H1 (cell line): ENCODE measurements at regions not wholly inside any gene's neighbourhood (a gene's known extent, or its start where the extent isn't known, plus 50 kb on each side); places are given as distances from the start of the nearest gene placed in this dataset.

Experiments used
- CTCF ChIA-PET: fragments of 300-600 bp; sonication (Branson Sonifier 250); formaldehyde crosslinking; loops from one replicate; lab custom pipeline; 2021; ENCODE audit not compliant: partially characterized antibody; lab: Charles Lee
- POLR2A ChIA-PET: fragments of 300-600 bp; sonication (Branson Sonifier 250); formaldehyde crosslinking; loops from one replicate; lab custom pipeline; 2021; ENCODE audit warnings: inconsistent platforms; ENCODE audit not compliant: partially characterized antibody; lab: Charles Lee
- DNase-seq, 2 experiments: peaks; one replicate each; pipeline versions ENCODE4 v3.0.0 to v3.0.0-alpha.2; 2010 to 2022; ENCODE audit warnings: low spot score in 2 of 2, low read depth in 1 of 2, mixed read lengths in 1 of 2
- FAIRE-seq: peaks from 2 replicates; lab custom pipeline; 2011; peaks lifted over from hg19 to GRCh38; lab: Jason Lieb, UNC
- H2AFZ ChIP-seq: 2 replicates; pipeline ENCODE4 v1.8.1; 2012; ENCODE audit warnings: low read length, inconsistent platforms
- H2AK5ac ChIP-seq: 2 replicates; pipeline ENCODE4 v1.6.1; 2013; ENCODE audit warnings: low read depth, low read length
- H2BK120ac ChIP-seq: replicated peaks from 2 replicates; pipeline ENCODE3; 2013; ENCODE audit warnings: low read depth, low read length, inconsistent platforms
- H2BK12ac ChIP-seq: 2 replicates; pipeline ENCODE4 v1.6.1; 2013; ENCODE audit warnings: low read depth, low read length
- H2BK15ac ChIP-seq: 2 replicates; pipeline ENCODE4 v1.6.1; 2013; ENCODE audit warnings: low read length
- H2BK20ac ChIP-seq: 2 replicates; pipeline ENCODE4 v1.6.1; 2013; ENCODE audit warnings: low read length
- H2BK5ac ChIP-seq: 2 replicates; pipeline ENCODE4 v1.6.1; 2013; ENCODE audit warnings: low read depth, low read length
- H3K14ac ChIP-seq: 2 replicates; pipeline ENCODE4 v1.6.1; 2013; ENCODE audit warnings: inconsistent platforms; ENCODE audit not compliant: insufficient read length
- H3K18ac ChIP-seq: 2 replicates; pipeline ENCODE4 v1.6.1; 2013; ENCODE audit warnings: low read length; ENCODE audit errors: extremely low read depth
- H3K23ac ChIP-seq: 2 replicates; pipeline ENCODE4 v1.6.1; 2013; ENCODE audit warnings: inconsistent platforms; ENCODE audit not compliant: insufficient read length
- H3K23me2 ChIP-seq: 2 replicates; pipeline ENCODE4 v1.6.1; 2013; ENCODE audit warnings: low read depth, low read length
- H3K27ac ChIP-seq: 2 replicates; pipeline ENCODE4 v1.6.1; 2011; ENCODE audit warnings: low read depth, low read length, inconsistent platforms
- H3K27me3 ChIP-seq, 4 experiments: replicated peaks in 1 of 4; 1 replicate in 1 of 4; 2 replicates in 3 of 4; pipeline versions ENCODE4 v1.6.1 to v1.8.1; 2011 to 2013; ENCODE audit warnings: low read length in 3 of 4, mild to moderate bottlenecking in 3 of 4, inconsistent platforms in 2 of 4, mixed read lengths in 2 of 4, moderate library complexity in 1 of 4; ENCODE audit not compliant: control insufficient read depth in 3 of 4, insufficient read depth in 3 of 4; ENCODE audit errors: extremely low read depth in 1 of 4
- H3K36me3 ChIP-seq, 4 experiments: 2 replicates each; pipeline versions ENCODE4 v1.6.1 to v1.8.1; 2011 to 2013; ENCODE audit warnings: mild to moderate bottlenecking in 4 of 4, low read length in 3 of 4, moderate library complexity in 2 of 4, control low read depth in 1 of 4, inconsistent platforms in 1 of 4; ENCODE audit not compliant: insufficient read depth in 4 of 4, control insufficient read depth in 2 of 4
- H3K4ac ChIP-seq: replicated peaks from 2 replicates; pipeline ENCODE3; 2013; ENCODE audit warnings: low read length, low read depth, mixed read lengths, inconsistent platforms; ENCODE audit not compliant: insufficient read length
- H3K4me1 ChIP-seq, 4 experiments: replicated peaks in 1 of 4; 1 replicate in 1 of 4; 2 replicates in 3 of 4; pipeline versions ENCODE4 v1.6.1 to v1.8.1; 2011 to 2013; ENCODE audit warnings: low read length in 3 of 4, inconsistent platforms in 2 of 4, mixed read lengths in 1 of 4; ENCODE audit not compliant: insufficient read depth in 4 of 4, control insufficient read depth in 3 of 4
- H3K4me2 ChIP-seq, 2 experiments: 2 replicates each; pipeline versions ENCODE4 v1.6.1 to v1.8.1; 2011 to 2013; ENCODE audit warnings: low read depth in 2 of 2, low read length in 2 of 2, control low read depth in 1 of 2, inconsistent platforms in 1 of 2, mild to moderate bottlenecking in 1 of 2; ENCODE audit not compliant: insufficient read depth in 1 of 2
- H3K4me3 ChIP-seq, 4 experiments: fragments of 200-600, 300-600 bp in 1 of 4; sonication (generic), shearing (Covaris generic), sonication (Bioruptor Twin) in 1 of 4; 2 replicates each; pipeline versions ENCODE4 v1.5.1 to v1.8.1; 2011 to 2016; ENCODE audit warnings: low read length in 4 of 4, low read depth in 3 of 4, control low read depth in 2 of 4, inconsistent platforms in 2 of 4, mild to moderate bottlenecking in 2 of 4, mixed read lengths in 1 of 4, moderate library complexity in 1 of 4; ENCODE audit not compliant: insufficient read depth in 2 of 4; ENCODE audit errors: extremely low read depth in 1 of 4
- H3K56ac ChIP-seq: replicated peaks from 2 replicates; pipeline ENCODE3; 2013; ENCODE audit warnings: low read depth, mild to moderate bottlenecking, mixed read lengths, low read length, inconsistent platforms; ENCODE audit not compliant: insufficient read length
- H3K79me1 ChIP-seq: 2 replicates; pipeline ENCODE4 v1.6.1; 2013; ENCODE audit warnings: low read depth, low read length, control low read depth
- H3K79me2 ChIP-seq, 2 experiments: 2 replicates each; pipeline versions ENCODE4 v1.6.1 to v1.8.1; 2012 to 2013; ENCODE audit warnings: low read length in 2 of 2, mild to moderate bottlenecking in 2 of 2, inconsistent platforms in 1 of 2; ENCODE audit not compliant: insufficient read depth in 2 of 2, control insufficient read depth in 1 of 2
- H3K9ac ChIP-seq, 4 experiments: replicated peaks in 1 of 4; 1 replicate in 1 of 4; 2 replicates in 3 of 4; pipeline versions ENCODE4 v1.6.1 to v1.8.1; 2011 to 2013; ENCODE audit warnings: low read depth in 3 of 4, low read length in 3 of 4, control low read depth in 2 of 4, mild to moderate bottlenecking in 2 of 4, moderate library complexity in 2 of 4, inconsistent platforms in 1 of 4; ENCODE audit errors: extremely low read depth in 1 of 4
- H3K9me3 ChIP-seq, 2 experiments: 2 replicates each; pipeline versions ENCODE4 v1.6.1 to v1.8.1; 2012 to 2013; ENCODE audit warnings: mild to moderate bottlenecking in 2 of 2, moderate library complexity in 2 of 2, control low read depth in 1 of 2, inconsistent platforms in 1 of 2, low read depth in 1 of 2, low read length in 1 of 2, mixed read lengths in 1 of 2; ENCODE audit not compliant: insufficient read depth in 2 of 2
- H4K20me1 ChIP-seq, 2 experiments: replicated peaks in 1 of 2; 2 replicates each; pipeline versions ENCODE3 to v1.8.1; 2011 to 2013; ENCODE audit warnings: inconsistent platforms in 2 of 2, low read length in 2 of 2, mild to moderate bottlenecking in 1 of 2; ENCODE audit not compliant: insufficient read depth in 2 of 2, control insufficient read depth in 1 of 2
- H4K5ac ChIP-seq: 2 replicates; pipeline ENCODE4 v1.6.1; 2013; ENCODE audit warnings: low read length, low read depth, mixed read lengths, inconsistent platforms; ENCODE audit not compliant: insufficient read length
- H4K8ac ChIP-seq: 2 replicates; pipeline ENCODE4 v1.8.0; 2013; ENCODE audit warnings: mild to moderate bottlenecking, moderate library complexity, low read length, inconsistent platforms; ENCODE audit not compliant: insufficient read depth; ENCODE audit errors: extremely low read depth
- H4K91ac ChIP-seq: replicated peaks from 2 replicates; pipeline ENCODE3; 2013; ENCODE audit warnings: low read length, mixed read lengths, inconsistent platforms; ENCODE audit not compliant: insufficient read length
- GABPA ChIP-seq: IDR thresholded peaks from 2 replicates; pipeline ENCODE4 v1.6.1; 2011; ENCODE audit warnings: mild to moderate bottlenecking, low read length, moderate library complexity, borderline replicate concordance; ENCODE audit not compliant: insufficient read depth
- WGBS, 2 experiments: shearing (Covaris generic) in 1 of 2; methylation state at CpG; one replicate each; pipeline versions ENCODE4 v1.1.6 to v1.1.7; 2013 to 2015; ENCODE audit warnings: low lambda C conversion rate in 2 of 2, mixed read lengths in 2 of 2, inconsistent platforms in 1 of 2, low coverage in 1 of 2, missing lambda C conversion rate in 1 of 2; ENCODE audit not compliant: insufficient replicate concordance in 2 of 2, insufficient coverage in 1 of 2, insufficient read length in 1 of 2; ENCODE audit errors: extremely low coverage in 1 of 2, missing lambda C conversion rate in 1 of 2; 5-methylcytosine and 5-hydroxymethylcytosine counted together

DNA sequence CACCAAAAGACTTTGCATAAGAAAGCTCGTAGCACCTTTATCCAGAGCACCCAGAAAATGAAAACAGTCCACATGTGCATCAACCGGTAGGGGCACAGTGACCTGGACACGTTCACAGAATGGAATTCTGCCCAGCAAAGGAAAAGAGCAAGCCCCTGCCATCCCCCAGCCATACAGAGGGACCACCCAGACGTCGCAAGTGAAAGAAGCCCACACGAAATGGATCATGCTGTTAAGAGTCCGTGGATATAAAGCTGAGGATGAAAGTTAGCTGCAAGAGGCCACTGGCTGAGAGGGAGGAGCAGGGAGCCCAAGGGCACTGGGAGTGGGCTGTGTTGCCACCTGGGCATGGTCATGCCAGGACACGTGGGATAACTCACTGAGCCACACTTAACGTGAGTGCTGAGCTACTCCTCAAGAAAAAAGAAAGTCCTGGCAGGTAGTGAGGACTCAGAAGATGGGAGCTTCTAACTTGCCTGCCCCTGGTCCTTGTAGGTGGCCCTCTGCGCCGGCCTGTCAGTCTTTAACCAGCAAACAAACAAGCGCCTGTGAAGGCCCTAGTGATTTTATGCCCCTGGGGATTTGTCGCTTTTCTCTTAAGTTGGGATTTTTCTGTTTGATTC is 190.7 kb downstream of the C16orf95 start:
- peaks cover 0 to 3% (median 0%) of the 10 kb centered on the region in 4 experiments; a peak in 1 of 7 replicates for H3K27me3 ChIP-seq
- H3K4me1 ChIP-seq, result peaks cover 0 to 3% (median 0%) of the 10 kb centered on the region in 4 experiments; a peak in 1 of 7 replicates
- H3K79me1 ChIP-seq, result 0 out of 2 replicates have a peak, but pooled peaks cover 4% of the 10 kb centered on the region
- no peaks in the 10 kb centered on the region for H3K79me2 ChIP-seq
- peaks cover 8% of the 10 kb centered on the region for H3K23me2 ChIP-seq
- no peak for TF ChIP-seq GABPA
- TF ChIP-seq, all 59 proteins: peak for 0
- H2BK15ac ChIP-seq, result no peak overlapping the region; the same call in 1 of the 2 replicates
- no peak for DNase-seq
- no peak overlapping the region for H2BK5ac ChIP-seq
- H4K91ac ChIP-seq, result no peak overlapping the region
- no peak overlapping the region for H3K56ac ChIP-seq
- no peak overlapping the region for H3K14ac ChIP-seq
- ChIA-PET CTCF (interaction anchor here (0.7 to 1.8 kb wide), 9 partner anchors 12 to 551 kb away, joined by 3 to 5 read pairs (median 3); no protein-coding TSS in a partner anchor), POLR2A (no interaction called here)
- no peak overlapping the region for H3K9ac ChIP-seq
- H3K4me2 ChIP-seq, result no peak overlapping the region
- no peak overlapping the region for H3K27ac ChIP-seq
- H2BK12ac ChIP-seq, result no peak overlapping the region
- WGBS, 2 experiments, result 83% methylated on average over 13 of the region's 13 CpGs; no CpG with 5 or more reads in 1 of the 2 experiments
- peaks cover 0 to 6% of the 10 kb centered on the region in 2 experiments for H4K20me1 ChIP-seq
- no peaks in the 10 kb centered on the region for H3K36me3 ChIP-seq
- H4K5ac ChIP-seq, result no peak overlapping the region
- no peak overlapping the region for H3K18ac ChIP-seq
- no peak overlapping the region for H2AFZ ChIP-seq
- no peak overlapping the region for H3K23ac ChIP-seq
- H2BK20ac ChIP-seq, result no peak overlapping the region
- H3K4me3 ChIP-seq, result no peak overlapping the region
- peaks cover 0 to 5% of the 10 kb centered on the region in 2 experiments; a peak in 2 of 4 replicates for H3K9me3 ChIP-seq
- no peak for FAIRE-seq
- H2AK5ac ChIP-seq, result no peak overlapping the region
- H3K4ac ChIP-seq, result no peak overlapping the region
- no peak overlapping the region for H4K8ac ChIP-seq
- no peak overlapping the region for H2BK120ac ChIP-seq
